Rectal smooth muscle tissue (tissue), 1 donor: ENCODE measurements at regions not wholly inside any gene's neighbourhood (a gene's known extent, or its start where the extent isn't known, plus 50 kb on each side); places are given as distances from the start of the nearest gene placed in this dataset.

Experiments
- H3K27ac ChIP-seq: one replicate; pipeline ENCODE4 v1.7.0; 2013; ENCODE audit warnings: low read depth, low read length, inconsistent platforms
- H3K27me3 ChIP-seq: one replicate; pipeline ENCODE4 v1.7.0; 2013; ENCODE audit warnings: low read length; ENCODE audit not compliant: control insufficient read depth, insufficient read depth
- H3K36me3 ChIP-seq: one replicate; pipeline ENCODE4 v1.7.0; 2013; ENCODE audit warnings: low read length; ENCODE audit not compliant: control insufficient read depth, insufficient read depth
- H3K4me1 ChIP-seq: one replicate; pipeline ENCODE4 v1.7.0; 2013; ENCODE audit warnings: low read length; ENCODE audit not compliant: control insufficient read depth, insufficient read depth
- H3K4me3 ChIP-seq: one replicate; pipeline ENCODE4 v1.7.0; 2013; ENCODE audit warnings: low read length
- H3K9ac ChIP-seq: one replicate; pipeline ENCODE4 v1.7.0; 2013; ENCODE audit warnings: low read length

DNA sequence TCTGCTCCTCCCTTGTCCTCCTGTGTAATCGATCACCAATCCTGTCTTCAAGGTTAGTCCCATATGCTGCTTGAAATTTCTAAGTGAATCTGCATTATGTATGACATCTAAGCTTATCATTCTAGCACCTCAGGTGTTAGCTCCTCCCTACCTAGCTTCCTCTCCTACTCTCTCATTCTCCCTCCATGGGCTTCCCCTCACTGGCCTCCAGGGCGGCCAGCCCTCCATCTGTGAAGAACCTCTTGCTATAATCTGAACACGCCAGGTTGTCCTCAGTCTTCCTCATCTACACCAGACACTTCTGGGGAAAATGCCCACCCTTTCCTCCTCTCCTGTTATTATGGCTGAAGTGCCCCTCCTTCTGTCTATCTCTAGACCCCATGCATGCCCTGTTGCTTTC is 599.3 kb upstream of the KLF4 start:
- no peak overlapping the region for H3K27ac ChIP-seq
- H3K27me3 ChIP-seq = no peaks in the 10 kb centered on the region
- H3K9ac ChIP-seq = no peak overlapping the region
- H3K4me3 ChIP-seq = no peak overlapping the region
- H3K4me1 ChIP-seq = no peaks in the 10 kb centered on the region
- no peaks in the 10 kb centered on the region for H3K36me3 ChIP-seq

DNA sequence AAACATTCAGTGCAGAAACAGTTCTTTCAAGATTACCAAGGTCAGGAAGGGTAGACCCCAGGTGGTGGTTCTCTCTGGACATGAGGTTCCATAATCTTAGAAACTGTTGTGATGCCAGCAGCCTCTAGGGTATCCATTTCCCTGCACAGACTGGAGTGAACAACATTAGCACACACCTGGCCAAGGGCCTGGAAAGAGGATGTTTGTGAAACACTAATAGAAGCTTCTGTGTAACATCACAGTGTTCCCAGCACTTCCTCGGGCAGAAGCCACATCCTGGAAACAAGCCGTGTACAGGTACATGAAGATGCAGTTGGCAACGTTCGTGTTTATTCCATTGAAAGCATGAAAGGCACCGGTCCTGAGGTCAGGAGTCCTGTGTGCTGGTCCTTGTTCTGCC is 598.2 kb upstream of the KLF4 start:
- Histone ChIP-seq H3K4me1 (no peaks in the 10 kb centered on the region), H3K27me3 (no peaks in the 10 kb centered on the region), H3K4me3 (no peak overlapping the region), H3K9ac (no peak overlapping the region), H3K36me3 (no peaks in the 10 kb centered on the region), H3K27ac (no peak overlapping the region)

DNA sequence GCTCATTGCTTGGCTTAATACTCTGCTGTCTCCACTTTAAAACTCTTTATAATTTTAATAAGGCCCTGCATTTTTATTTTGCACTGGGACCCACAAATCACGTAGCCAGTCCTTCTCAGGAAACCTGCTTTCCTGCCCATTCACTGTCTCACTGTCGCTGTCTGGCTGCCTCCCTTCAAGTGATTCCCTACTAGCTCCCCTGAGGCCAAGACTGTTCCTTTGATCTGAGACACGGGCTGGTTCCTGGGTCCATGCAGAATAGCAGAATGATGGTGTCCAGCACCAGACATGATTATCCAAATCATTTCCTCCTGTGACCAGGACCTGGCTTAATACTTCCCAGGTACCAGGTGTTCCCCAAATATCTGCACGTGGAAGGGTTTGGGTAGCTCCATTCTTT is 597.1 kb upstream of the KLF4 start:
- no peaks in the 10 kb centered on the region for H3K36me3 ChIP-seq
- no peaks in the 10 kb centered on the region for H3K27me3 ChIP-seq
- H3K4me1 ChIP-seq = no peaks in the 10 kb centered on the region
- H3K9ac ChIP-seq = no peak overlapping the region
- no peak overlapping the region for H3K27ac ChIP-seq
- no peak overlapping the region for H3K4me3 ChIP-seq

DNA sequence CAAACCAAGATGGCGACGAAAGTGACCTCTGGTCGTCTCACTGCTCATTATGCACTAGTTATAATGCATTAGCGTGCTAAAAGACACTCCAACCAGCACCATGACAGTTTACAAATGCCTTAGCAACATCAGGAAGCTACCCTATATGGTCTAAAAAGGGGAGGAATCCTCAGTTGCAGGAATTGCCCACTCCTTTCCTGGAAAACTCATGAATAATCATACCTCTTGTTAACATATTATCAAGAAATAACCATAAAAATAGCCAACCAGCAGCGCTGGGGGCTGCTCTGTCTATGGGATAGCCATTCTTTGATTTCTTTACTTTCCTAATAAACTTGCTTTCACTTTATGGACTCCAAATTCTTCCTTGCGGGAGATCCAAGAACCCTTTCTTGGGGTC is 595.7 kb upstream of the KLF4 start:
- H3K9ac ChIP-seq = no peak overlapping the region
- no peak overlapping the region for H3K27ac ChIP-seq
- no peak overlapping the region for H3K4me3 ChIP-seq
- H3K36me3 ChIP-seq = no peaks in the 10 kb centered on the region
- H3K4me1 ChIP-seq = no peaks in the 10 kb centered on the region
- no peaks in the 10 kb centered on the region for H3K27me3 ChIP-seq

DNA sequence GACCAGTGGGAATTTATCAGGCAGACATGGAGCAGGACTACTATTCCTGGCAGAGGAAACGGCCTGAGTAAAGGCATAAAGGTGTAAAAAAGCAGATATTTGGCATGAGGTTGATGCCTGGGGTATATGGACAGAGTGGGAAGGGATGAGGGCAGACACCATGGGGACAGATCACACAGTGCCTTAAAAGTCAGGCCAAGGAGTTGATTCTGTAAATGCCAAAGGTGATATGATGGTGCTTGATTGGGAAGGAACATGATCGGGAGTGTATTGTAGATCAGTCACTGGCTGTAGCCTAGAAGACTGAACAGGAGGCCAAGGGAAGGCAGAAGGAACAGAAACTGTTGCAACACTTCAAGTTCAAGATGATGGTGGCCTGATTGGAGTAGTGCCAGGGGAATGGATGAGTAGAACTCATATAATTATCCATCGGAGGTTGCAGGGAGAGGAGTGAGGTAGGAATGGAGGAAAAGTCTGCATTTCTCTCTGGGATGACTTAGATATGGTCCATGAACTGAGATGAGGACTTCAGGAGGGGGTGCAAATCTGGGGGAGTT is 594.3 kb upstream of the KLF4 start:
- Histone ChIP-seq H3K4me1 (no peaks in the 10 kb centered on the region), H3K27me3 (no peaks in the 10 kb centered on the region), H3K27ac (no peak overlapping the region), H3K36me3 (no peaks in the 10 kb centered on the region), H3K9ac (no peak overlapping the region), H3K4me3 (no peak overlapping the region)

DNA sequence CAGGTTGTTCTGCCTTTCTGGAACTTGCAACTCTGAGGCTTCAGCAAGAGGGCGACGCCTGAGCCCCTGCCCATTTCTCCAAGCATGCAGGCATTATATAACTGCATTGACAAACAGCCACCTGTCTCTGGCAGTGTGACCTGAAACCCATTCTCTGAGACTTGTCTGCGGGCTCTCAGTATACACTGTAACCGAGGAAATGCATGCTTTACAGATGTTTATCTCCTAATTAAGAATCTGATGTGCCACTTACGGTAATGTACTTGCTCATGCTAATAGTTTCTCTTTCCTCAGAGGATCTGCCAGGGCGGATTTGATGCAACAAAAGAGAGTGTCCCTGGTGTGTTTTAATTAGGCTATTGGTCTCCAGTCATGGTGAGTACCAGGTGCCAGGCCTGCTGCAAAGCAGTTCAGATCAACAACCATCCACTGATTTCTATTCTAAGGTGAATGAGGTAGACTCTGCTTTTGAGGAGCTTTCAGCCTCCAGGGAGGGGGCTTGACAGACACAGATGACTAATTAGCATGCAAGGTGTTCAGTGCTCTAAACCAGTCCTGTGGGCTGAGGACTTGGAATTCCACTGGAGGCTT is 593.7 kb upstream of the KLF4 start:
- no peak overlapping the region for H3K27ac ChIP-seq
- H3K4me1 ChIP-seq = no peaks in the 10 kb centered on the region
- no peaks in the 10 kb centered on the region for H3K36me3 ChIP-seq
- no peaks in the 10 kb centered on the region for H3K27me3 ChIP-seq
- no peak overlapping the region for H3K9ac ChIP-seq
- no peak overlapping the region for H3K4me3 ChIP-seq

DNA sequence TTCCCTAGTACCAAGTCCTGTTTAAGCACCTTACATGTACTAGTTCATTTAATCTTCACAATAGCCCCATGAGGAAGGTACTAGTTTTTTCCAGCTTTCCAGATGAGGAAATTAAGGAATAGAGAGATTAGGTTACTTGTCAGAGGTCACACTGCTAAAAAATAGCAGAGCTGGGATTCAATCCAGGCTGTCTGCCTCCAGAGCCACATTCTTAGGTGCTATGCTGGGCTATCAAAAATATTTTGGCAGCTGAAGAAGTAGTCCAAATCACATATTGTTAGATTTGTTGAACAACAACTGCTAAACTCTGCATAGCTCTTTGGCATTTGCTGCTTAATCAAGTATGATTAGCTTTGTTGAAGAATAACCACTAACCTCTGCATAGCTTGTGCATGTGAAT is 591.5 kb upstream of the KLF4 start:
- Histone ChIP-seq H3K27me3 (no peaks in the 10 kb centered on the region), H3K4me3 (no peak overlapping the region), H3K36me3 (no peaks in the 10 kb centered on the region), H3K9ac (no peak overlapping the region), H3K4me1 (no peaks in the 10 kb centered on the region), H3K27ac (no peak overlapping the region)

DNA sequence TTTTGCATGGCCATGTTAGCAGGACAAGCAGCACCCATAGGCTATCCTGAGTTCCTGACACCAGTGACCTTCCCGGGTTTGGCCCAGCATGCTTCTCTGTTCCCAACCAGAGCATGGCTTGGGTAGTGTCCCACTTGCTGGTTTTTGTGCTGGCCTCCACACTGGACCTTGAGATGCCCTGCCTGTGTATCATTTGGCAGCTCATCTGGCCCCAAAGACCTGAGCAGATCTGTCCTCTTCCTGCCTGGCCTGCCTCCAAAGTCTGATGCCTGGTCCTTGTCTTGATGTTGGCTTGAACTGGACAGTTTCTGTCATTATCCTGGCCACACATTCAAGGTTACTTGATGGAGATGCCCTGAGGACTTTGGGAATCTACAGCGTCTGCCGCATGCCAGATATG is 590.7 kb upstream of the KLF4 start:
- Histone ChIP-seq H3K27me3 (no peaks in the 10 kb centered on the region), H3K4me1 (no peaks in the 10 kb centered on the region), H3K27ac (no peak overlapping the region), H3K4me3 (no peak overlapping the region), H3K9ac (no peak overlapping the region), H3K36me3 (no peaks in the 10 kb centered on the region)

DNA sequence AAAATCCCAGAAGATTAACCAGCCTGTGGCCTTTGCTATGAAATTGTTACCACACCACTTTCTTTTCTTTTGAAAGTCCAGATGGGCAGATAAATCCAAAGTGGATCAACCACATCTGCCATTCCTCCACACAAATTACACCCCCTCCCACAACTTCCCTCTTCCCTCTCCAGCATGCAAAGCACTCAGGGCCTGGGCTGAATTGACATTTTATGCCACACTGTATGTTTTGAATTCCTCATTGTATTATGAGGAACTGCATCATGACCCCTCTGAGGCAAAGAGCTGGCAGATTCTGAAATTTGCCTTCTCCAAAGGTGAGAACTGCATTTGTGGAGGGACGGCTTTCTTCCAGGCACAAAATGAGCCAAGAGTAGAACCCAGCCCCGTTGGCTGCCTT is 589.2 kb upstream of the KLF4 start:
- Histone ChIP-seq H3K36me3 (no peaks in the 10 kb centered on the region), H3K9ac (no peak overlapping the region), H3K4me3 (no peak overlapping the region), H3K27me3 (no peaks in the 10 kb centered on the region), H3K4me1 (no peaks in the 10 kb centered on the region), H3K27ac (no peak overlapping the region)

DNA sequence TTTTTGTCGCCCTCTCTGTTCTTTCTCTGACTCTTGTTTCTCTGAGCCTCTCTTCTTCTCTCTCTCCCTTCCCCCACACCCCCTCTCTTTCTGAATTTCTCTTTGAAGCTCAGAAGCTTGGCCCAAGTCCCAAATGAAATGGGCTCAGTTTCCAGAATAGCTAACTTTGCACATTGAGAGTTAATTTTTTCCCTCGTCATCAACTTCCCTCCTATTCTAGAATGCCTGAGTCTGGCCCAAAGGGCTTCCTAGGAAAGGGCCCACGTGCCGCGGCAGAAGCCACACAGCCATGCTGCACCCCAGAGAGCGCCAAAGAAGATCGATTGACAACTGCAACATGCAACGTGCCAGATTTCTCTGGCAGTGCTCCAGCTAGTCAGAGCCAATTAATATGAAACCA is 588.8 kb upstream of the KLF4 start:
- Histone ChIP-seq H3K4me3 (no peak overlapping the region), H3K27me3 (no peaks in the 10 kb centered on the region), H3K9ac (no peak overlapping the region), H3K36me3 (no peaks in the 10 kb centered on the region), H3K4me1 (no peaks in the 10 kb centered on the region), H3K27ac (no peak overlapping the region)

DNA sequence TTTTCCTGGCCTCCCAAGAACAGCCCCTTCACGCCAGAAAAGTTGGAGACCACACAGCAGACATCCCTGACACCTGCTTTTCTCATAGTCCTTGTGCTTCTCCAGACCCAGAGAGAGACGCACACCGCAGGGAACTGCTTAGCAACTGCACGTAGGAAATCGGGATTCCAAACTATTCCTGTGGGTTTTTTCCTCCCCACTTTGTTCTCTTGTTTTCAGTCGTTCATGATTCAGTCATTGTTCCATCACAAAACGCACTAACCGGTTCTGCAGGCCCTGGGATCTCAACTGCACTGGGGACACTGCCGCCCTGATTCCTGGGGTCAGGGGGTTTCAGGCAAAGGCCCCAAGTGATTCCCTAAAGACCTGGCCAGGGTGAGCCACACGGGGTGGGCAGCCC is 588.0 kb upstream of the KLF4 start:
- no peak overlapping the region for H3K27ac ChIP-seq
- no peaks in the 10 kb centered on the region for H3K4me1 ChIP-seq
- H3K36me3 ChIP-seq = no peaks in the 10 kb centered on the region
- no peaks in the 10 kb centered on the region for H3K27me3 ChIP-seq
- H3K4me3 ChIP-seq = no peak overlapping the region
- no peak overlapping the region for H3K9ac ChIP-seq

DNA sequence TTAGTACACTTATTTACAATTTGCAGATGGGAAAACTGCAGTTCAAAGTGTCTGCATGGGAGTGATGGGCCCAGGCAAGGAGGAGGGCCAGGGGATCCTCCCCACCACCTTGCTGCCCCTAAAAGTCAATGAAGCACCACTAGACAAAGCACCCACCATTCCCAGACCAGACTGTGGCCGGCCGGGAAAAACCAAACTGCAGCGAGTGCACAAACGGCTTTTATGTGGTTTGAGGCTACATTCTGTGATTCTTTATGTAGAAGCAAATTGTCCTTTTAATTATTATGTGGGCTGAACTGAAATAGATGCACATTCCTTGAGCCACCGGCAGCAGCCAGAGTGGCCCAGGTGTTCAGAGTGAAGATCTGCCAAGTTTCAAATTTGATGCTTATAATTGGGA is 585.3 kb upstream of the KLF4 start:
- Histone ChIP-seq H3K36me3 (no peaks in the 10 kb centered on the region), H3K27me3 (no peaks in the 10 kb centered on the region), H3K9ac (no peak overlapping the region), H3K4me1 (no peaks in the 10 kb centered on the region), H3K27ac (no peak overlapping the region), H3K4me3 (no peak overlapping the region)

DNA sequence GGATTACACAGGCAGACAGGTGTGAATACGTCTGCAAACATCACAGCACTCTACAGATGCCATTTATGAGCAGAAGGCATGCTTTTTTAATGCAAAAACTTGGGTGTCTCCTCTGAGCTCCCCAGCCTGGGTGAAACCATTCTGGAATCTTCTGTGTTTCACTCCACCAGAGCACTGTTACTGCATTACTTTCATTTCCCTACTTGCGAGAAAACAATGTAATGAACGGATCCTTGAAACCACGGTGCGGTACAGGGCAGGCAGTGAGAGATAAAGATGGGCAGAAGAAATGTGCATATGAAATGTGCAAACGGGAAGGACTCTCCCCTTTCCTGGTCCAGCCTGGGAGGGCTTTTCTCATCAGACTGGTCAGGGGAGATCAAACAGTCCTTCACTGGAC is 584.3 kb upstream of the KLF4 start:
- no peak overlapping the region for H3K27ac ChIP-seq
- H3K27me3 ChIP-seq = no peaks in the 10 kb centered on the region
- no peak overlapping the region for H3K4me3 ChIP-seq
- H3K36me3 ChIP-seq = no peaks in the 10 kb centered on the region
- H3K9ac ChIP-seq = no peak overlapping the region
- H3K4me1 ChIP-seq = no peaks in the 10 kb centered on the region
